WTC11 (cell line): ENCODE measurements at regions not wholly inside any gene's neighbourhood (a gene's known extent, or its start where the extent isn't known, plus 50 kb on each side); places are given as distances from the start of the nearest gene placed in this dataset.

Experiments used
- ATAC-seq: fragments of 200-7000 bp; cut with Tn5 transposase; 2 replicates; pipeline ENCODE4 v1.10.0; 2021; ENCODE audit warnings: mild to moderate bottlenecking, moderate library complexity
- CTCF ChIA-PET: fragments of 300-600 bp; sonication (Branson Sonifier 250); formaldehyde crosslinking; loops from one replicate; lab custom pipeline; 2021; ENCODE audit warnings: antibody characterized with exemption; lab: Charles Lee
- POLR2A ChIA-PET: fragments of 350-600 bp; sonication (Branson Sonifier 250); formaldehyde crosslinking; loops from one replicate; lab custom pipeline; 2021; ENCODE audit warnings: antibody characterized with exemption; lab: Charles Lee
- DNase-seq: peaks from one replicate; pipeline ENCODE4 v3.0.0; 2021; ENCODE audit warnings: low spot score
- H3K27ac Mint-ChIP-seq: 2 replicates; pipeline ENCODE4 v1.8.0; 2021; ENCODE audit warnings: mixed read lengths
- H3K27me3 Mint-ChIP-seq: 2 replicates; pipeline ENCODE4 v1.8.0; 2021; ENCODE audit warnings: low read depth, mild to moderate bottlenecking, moderate library complexity, mixed read lengths
- H3K36me3 Mint-ChIP-seq: 2 replicates; pipeline ENCODE4 v1.8.0; 2021; ENCODE audit warnings: mixed read lengths
- H3K4me1 Mint-ChIP-seq: 2 replicates; pipeline ENCODE4 v1.8.0; 2022; ENCODE audit warnings: mixed read lengths
- H3K4me3 Mint-ChIP-seq: 2 replicates; pipeline ENCODE4 v1.8.0; 2021; ENCODE audit warnings: mild to moderate bottlenecking, moderate library complexity, mixed read lengths
- H3K9me3 Mint-ChIP-seq: 2 replicates; pipeline ENCODE4 v1.8.0; 2021; ENCODE audit warnings: mixed read lengths
- AFF4 ChIP-seq: sonication (generic); formaldehyde crosslinking; IDR thresholded peaks from 2 replicates; pipeline ENCODE4 v1.8.1; 2023; ENCODE audit warnings: mild to moderate bottlenecking, missing genetic modification reagents, borderline replicate concordance
- ATF1 ChIP-seq: sonication (generic); formaldehyde crosslinking; IDR thresholded peaks from 2 replicates; pipeline ENCODE4 v1.8.1; 2023; ENCODE audit warnings: mild to moderate bottlenecking, moderate library complexity, missing genetic modification reagents
- ATF3 ChIP-seq: sonication (generic); formaldehyde crosslinking; conservative IDR thresholded peaks from 2 replicates; pipeline ENCODE4 v1.8.1; 2022; ENCODE audit warnings: mild to moderate bottlenecking, missing genetic modification reagents
- E2F1 ChIP-seq: sonication (generic); formaldehyde crosslinking; IDR thresholded peaks from 2 replicates; pipeline ENCODE4 v1.8.0; 2022; ENCODE audit warnings: mild to moderate bottlenecking, missing genetic modification reagents
- E2F5 ChIP-seq: sonication (generic); formaldehyde crosslinking; IDR thresholded peaks from 2 replicates; pipeline ENCODE4 v1.8.1; 2022; ENCODE audit warnings: mild to moderate bottlenecking, moderate library complexity, missing genetic modification reagents
- ELF4 ChIP-seq: sonication (generic); formaldehyde crosslinking; IDR thresholded peaks from 2 replicates; pipeline ENCODE4 v1.8.1; 2022; ENCODE audit warnings: low read depth, mild to moderate bottlenecking, moderate library complexity, missing genetic modification reagents
- ERG ChIP-seq: fragments of 250-450 bp; sonication (Bioruptor Pico); IDR thresholded peaks from 2 replicates; pipeline ENCODE4 v1.8.0; 2021; ENCODE audit warnings: mild to moderate bottlenecking
- ETV6 ChIP-seq: sonication (generic); formaldehyde crosslinking; IDR thresholded peaks from 2 replicates; pipeline ENCODE4 v1.8.1; 2022; ENCODE audit warnings: mild to moderate bottlenecking, missing genetic modification reagents
- NFATC4 ChIP-seq: fragments of 250-450 bp; sonication (Bioruptor Pico); IDR thresholded peaks from 2 replicates; pipeline ENCODE4 v1.9.0; 2021; ENCODE audit warnings: mild to moderate bottlenecking
- NR3C1 ChIP-seq: sonication (generic); formaldehyde crosslinking; conservative IDR thresholded peaks from 2 replicates; pipeline ENCODE4 v1.8.1; 2023; ENCODE audit warnings: low read depth, mild to moderate bottlenecking, missing genetic modification reagents
- OVOL2 ChIP-seq: fragments of 250-450 bp; sonication (Bioruptor Pico); IDR thresholded peaks from 2 replicates; pipeline ENCODE4 v1.9.0; 2021; ENCODE audit warnings: mild to moderate bottlenecking, borderline replicate concordance
- PREB ChIP-seq: sonication (generic); formaldehyde crosslinking; IDR thresholded peaks from 2 replicates; pipeline ENCODE4 v1.8.1; 2022; ENCODE audit warnings: mild to moderate bottlenecking, missing genetic modification reagents, moderate library complexity, borderline replicate concordance
- PRRX2 ChIP-seq: fragments of 250-450 bp; sonication (Bioruptor Pico); IDR thresholded peaks from 2 replicates; pipeline ENCODE4 v1.8.0; 2021; ENCODE audit warnings: mild to moderate bottlenecking
- SP1 ChIP-seq: sonication (generic); formaldehyde crosslinking; conservative IDR thresholded peaks from 2 replicates; pipeline ENCODE4 v1.8.1; 2022; ENCODE audit warnings: missing genetic modification reagents
- USF2 ChIP-seq: sonication (generic); formaldehyde crosslinking; IDR thresholded peaks from 2 replicates; pipeline ENCODE4 v1.8.1; 2023; ENCODE audit warnings: mild to moderate bottlenecking, missing genetic modification reagents, moderate library complexity
- ZBTB43 ChIP-seq: sonication (generic); formaldehyde crosslinking; IDR thresholded peaks from 2 replicates; pipeline ENCODE4 v1.8.1; 2023; ENCODE audit warnings: mild to moderate bottlenecking, missing genetic modification reagents
- ZNF138 ChIP-seq: sonication (generic); formaldehyde crosslinking; conservative IDR thresholded peaks from 2 replicates; pipeline ENCODE4 v1.8.1; 2022; ENCODE audit warnings: mild to moderate bottlenecking, moderate library complexity, missing genetic modification reagents
- ZNF263 ChIP-seq: sonication (generic); formaldehyde crosslinking; IDR thresholded peaks from 2 replicates; pipeline ENCODE4 v1.8.1; 2022; ENCODE audit warnings: low read depth, mild to moderate bottlenecking, moderate library complexity, missing genetic modification reagents
- ZNF317 ChIP-seq: sonication (generic); formaldehyde crosslinking; IDR thresholded peaks from 2 replicates; pipeline ENCODE4 v1.8.1; 2023; ENCODE audit warnings: low read depth, mild to moderate bottlenecking, moderate library complexity, missing genetic modification reagents, borderline replicate concordance
- ZNF671 ChIP-seq: fragments of 250-450 bp; sonication (Bioruptor Pico); IDR thresholded peaks from 2 replicates; pipeline ENCODE4 v1.8.0; 2021; ENCODE audit warnings: mild to moderate bottlenecking

GRCh38 chr12:94761559-94761958 lies 111.2 kb upstream of the TMCC3 start:
- no peaks in the 10 kb centered on the region for H3K4me1 Mint-ChIP-seq
- no peaks in the 10 kb centered on the region for H3K27me3 Mint-ChIP-seq
- H3K27ac Mint-ChIP-seq, result no peak overlapping the region
- no peaks in the 10 kb centered on the region for H3K9me3 Mint-ChIP-seq
- ATAC-seq (no peak), DNase-seq (no peak)
- no peaks in the 10 kb centered on the region for H3K36me3 Mint-ChIP-seq
- TF ChIP-seq PREB (CRISPR knock-in tag) (no peak), ZNF138 (CRISPR knock-in tag) (no peak), PRRX2 (CRISPR knock-in tag) (no peak), ZNF317 (no peak), ZNF671 (CRISPR knock-in tag) (no peak), ZNF263 (CRISPR knock-in tag) (no peak), ATF3 (no peak), ATF1 (CRISPR knock-in tag) (no peak), E2F1 (CRISPR knock-in tag) (no peak), NR3C1 (CRISPR knock-in tag) (no peak), USF2 (CRISPR knock-in tag) (no peak), E2F5 (CRISPR knock-in tag) (no peak), ERG (CRISPR knock-in tag) (no peak), ETV6 (CRISPR knock-in tag) (no peak), AFF4 (CRISPR knock-in tag) (no peak), ZBTB43 (no peak), SP1 (CRISPR knock-in tag) (no peak), NFATC4 (CRISPR knock-in tag) (no peak), ELF4 (CRISPR knock-in tag) (no peak), OVOL2 (CRISPR knock-in tag) (no peak)
- ChIA-PET CTCF (interaction anchor here (0.5 kb wide), 1 partner anchor 162 kb away, joined by 3 read pairs; no protein-coding TSS in a partner anchor), POLR2A (no interaction called here)
- H3K4me3 Mint-ChIP-seq, result no peak overlapping the region
